HepG2 (cell line): ENCODE measurements at regions not wholly inside any gene's neighbourhood (a gene's known extent, or its start where the extent isn't known, plus 50 kb on each side); places are given as distances from the start of the nearest gene placed in this dataset.

Experiments used
- ATAC-seq: fragments of 200-7000 bp; cut with Tn5 transposase; 3 replicates; pipeline ENCODE4 v1.9.1; 2020; ENCODE audit warnings: mild to moderate bottlenecking, moderate library complexity
- BruUV-seq: library from RNA; stranded (reverse); fragments of 400-500 nt; replicated peaks from 2 replicates; lab custom pipeline; 2021; lab: Mats Ljungman, UMichigan
- CTCF ChIA-PET: fragments of 300-600 bp; formaldehyde crosslinking; extraction: SDS; loops from one replicate; lab custom pipeline; 2021; ENCODE audit warnings: low total read pairs, inconsistent platforms, low intra/inter-chr PET ratio; lab: Yijun Ruan, JAX
- POLR2A ChIA-PET: fragments of 350-600 bp; sonication (Branson Sonifier 250); formaldehyde crosslinking; loops from one replicate; lab custom pipeline; 2020; ENCODE audit warnings: antibody characterized with exemption, inconsistent platforms; lab: Yijun Ruan, JAX
- DNase-seq: peaks from one replicate; pipeline ENCODE4 v3.0.0-alpha.2; 2015; ENCODE audit warnings: low spot score
- FAIRE-seq: peaks from 3 replicates; lab custom pipeline; 2011; peaks lifted over from hg19 to GRCh38; lab: Jason Lieb, UNC
- H2AFZ ChIP-seq: one replicate; pipeline ENCODE4 v1.6.1; 2011; ENCODE audit warnings: low read length, inconsistent platforms
- H3K27ac ChIP-seq: fragments of 300-600 bp; 3 replicates; pipeline ENCODE4 v1.8.0; 2011; ENCODE audit warnings: mixed run types, mild to moderate bottlenecking, mixed read lengths, low read length, inconsistent platforms; ENCODE audit not compliant: insufficient read depth; ENCODE audit errors: extremely low read length
- H3K27me3 ChIP-seq, 2 experiments: fragments of 200-600 bp in 1 of 2; 2 replicates in 1 of 2; 3 replicates in 1 of 2; pipeline versions ENCODE4 v1.6.0 to v1.8.0; 2011; ENCODE audit warnings: low read length in 2 of 2, mild to moderate bottlenecking in 2 of 2, moderate library complexity in 2 of 2, inconsistent platforms in 1 of 2; ENCODE audit not compliant: insufficient read depth in 2 of 2, control insufficient read depth in 1 of 2
- H3K36me3 ChIP-seq, 2 experiments: fragments of 200-600 bp in 1 of 2; replicated peaks in 1 of 2; 2 replicates in 1 of 2; 3 replicates in 1 of 2; pipeline versions ENCODE4 v1.5.1 to v1.8.0; 2011; ENCODE audit warnings: low read length in 2 of 2, inconsistent platforms in 1 of 2; ENCODE audit not compliant: insufficient read depth in 2 of 2, control insufficient read depth in 1 of 2
- H3K4me1 ChIP-seq: 2 replicates; pipeline ENCODE4 v1.5.1; 2012; ENCODE audit warnings: low read length, inconsistent platforms; ENCODE audit not compliant: insufficient read depth
- H3K4me2 ChIP-seq: 2 replicates; pipeline ENCODE4 v1.6.0; 2011; ENCODE audit warnings: low read depth, low read length, inconsistent platforms
- H3K4me3 ChIP-seq, 3 experiments: fragments of 200-600 bp in 1 of 3; sonication (generic), shearing (Covaris generic) in 1 of 3; replicated peaks in 1 of 3; 2 replicates each; pipeline ENCODE4 v1.5.1; 2011 to 2016; ENCODE audit warnings: low read length in 3 of 3, inconsistent platforms in 2 of 3, low read depth in 2 of 3, mild to moderate bottlenecking in 2 of 3, control low read depth in 1 of 3, mixed read lengths in 1 of 3; ENCODE audit not compliant: insufficient read depth in 1 of 3
- H3K79me2 ChIP-seq: one replicate; pipeline ENCODE4 v1.6.1; 2011; ENCODE audit warnings: low read length, inconsistent platforms; ENCODE audit not compliant: insufficient read depth
- H3K9ac ChIP-seq: 2 replicates; pipeline ENCODE4 v1.6.0; 2011; ENCODE audit warnings: mild to moderate bottlenecking, low read depth, low read length, inconsistent platforms; ENCODE audit not compliant: insufficient read depth
- H3K9me3 ChIP-seq: 2 replicates; pipeline ENCODE4 v1.5.1; 2012; ENCODE audit warnings: mild to moderate bottlenecking, low read length
- H4K20me1 ChIP-seq: 2 replicates; pipeline ENCODE4 v1.6.0; 2011; ENCODE audit warnings: inconsistent platforms, mild to moderate bottlenecking, low read length, moderate library complexity; ENCODE audit not compliant: insufficient read depth
- ATF3 ChIP-seq: sonication (generic); formaldehyde crosslinking; IDR thresholded peaks from 2 replicates; pipeline ENCODE4 v1.4.0; 2020; ENCODE audit warnings: missing genetic modification reagents
- ELF3 ChIP-seq: IDR thresholded peaks from 2 replicates; pipeline ENCODE4 v1.6.1; 2016; ENCODE audit warnings: missing genetic modification reagents, missing compliant biosample characterization
- HBP1 ChIP-seq: IDR thresholded peaks from 2 replicates; pipeline ENCODE4 v1.6.1; 2016; ENCODE audit warnings: low read depth, control low read depth
- IRF2 ChIP-seq: IDR thresholded peaks from 2 replicates; pipeline ENCODE4 v1.6.1; 2018; ENCODE audit warnings: missing genetic modification reagents, missing compliant biosample characterization
- KLF13 ChIP-seq: sonication (generic); formaldehyde crosslinking; IDR thresholded peaks from 2 replicates; pipeline ENCODE4 v1.4.0; 2020; ENCODE audit warnings: mild to moderate bottlenecking, missing genetic modification reagents
- MED13 ChIP-seq: sonication (generic); formaldehyde crosslinking; IDR thresholded peaks from 2 replicates; pipeline ENCODE4 v1.5.0; 2020; ENCODE audit warnings: missing genetic modification reagents
- PAWR ChIP-seq: sonication (generic); formaldehyde crosslinking; IDR thresholded peaks from 2 replicates; pipeline ENCODE4 v1.4.0; 2020; ENCODE audit warnings: missing genetic modification reagents, mild to moderate bottlenecking, borderline replicate concordance
- PHF8 ChIP-seq: sonication (generic); formaldehyde crosslinking; IDR thresholded peaks from 2 replicates; pipeline ENCODE4 v1.5.0; 2020; ENCODE audit warnings: missing genetic modification reagents
- POLR2A ChIP-seq, 2 experiments: IDR thresholded peaks; 2 replicates each; pipeline ENCODE4 v1.6.1; 2011; ENCODE audit warnings: low read depth in 2 of 2, low read length in 2 of 2, mild to moderate bottlenecking in 1 of 2, moderate library complexity in 1 of 2; ENCODE audit not compliant: insufficient read depth in 1 of 2
- REL ChIP-seq: sonication (generic); formaldehyde crosslinking; conservative IDR thresholded peaks from 2 replicates; pipeline ENCODE4 v1.8.0; 2022; ENCODE audit warnings: mild to moderate bottlenecking, missing genetic modification reagents, moderate library complexity
- RFX5 ChIP-seq: IDR thresholded peaks from 2 replicates; pipeline ENCODE4 v1.6.1; 2011; ENCODE audit warnings: low read depth, low read length, improper control_type of control experiment
- RFXAP ChIP-seq: sonication (generic); formaldehyde crosslinking; IDR thresholded peaks from 2 replicates; pipeline ENCODE4 v1.4.0; 2020; ENCODE audit warnings: missing genetic modification reagents, borderline replicate concordance
- SIX4 ChIP-seq: sonication (generic); formaldehyde crosslinking; IDR thresholded peaks from 2 replicates; pipeline ENCODE4 v1.4.0; 2020; ENCODE audit warnings: missing genetic modification reagents
- THYN1 ChIP-seq: sonication (generic); formaldehyde crosslinking; IDR thresholded peaks from 2 replicates; pipeline ENCODE4 v1.8.1; 2023; ENCODE audit warnings: low read depth, mild to moderate bottlenecking, moderate library complexity, missing genetic modification reagents, borderline replicate concordance
- ZFAT ChIP-seq: sonication (generic); formaldehyde crosslinking; conservative IDR thresholded peaks from 2 replicates; pipeline ENCODE4 v1.8.1; 2023; ENCODE audit warnings: missing genetic modification reagents, inconsistent platforms
- WGBS: methylation state at CpG from one replicate; pipeline ENCODE4 v1.1.6; 2017; ENCODE audit warnings: low lambda C conversion rate; 5-methylcytosine and 5-hydroxymethylcytosine counted together
- in situ Hi-C: cut with HindIII; loops from 2 replicates; pipeline ENCODE4 v1.10.0; 2017; ENCODE audit warnings: low pct_unique_long_range_greater_than_20kb; ENCODE audit not compliant: extremely low pct_ligation_motif_present
- intact Hi-C: fragments of 100-400 bp; cut with micrococcal nuclease; formaldehyde crosslinking; loops from one replicate; pipeline ENCODE4 v1.10.0; 2022; ENCODE audit not compliant: unreplicated experiment

GRCh38 chr10:4670737-4671136 lies 155.3 kb upstream of the AKR1E2 start:
- H2AFZ ChIP-seq, result no peak overlapping the region
- no peaks in the 10 kb centered on the region for H4K20me1 ChIP-seq
- FAIRE-seq (no peak), ATAC-seq (no peak), DNase-seq (no peak)
- BruUV-seq, result no TSS peak
- in situ Hi-C loops (no loop called here), intact Hi-C loops (no loop called here)
- no peaks in the 10 kb centered on the region for H3K4me1 ChIP-seq
- ChIA-PET POLR2A (no interaction called here), CTCF (no interaction called here)
- H3K79me2 ChIP-seq, result no peaks in the 10 kb centered on the region
- H3K4me3 ChIP-seq, result no peak overlapping the region
- no peak overlapping the region for H3K4me2 ChIP-seq
- H3K27ac ChIP-seq, result no peak overlapping the region
- no peaks in the 10 kb centered on the region for H3K36me3 ChIP-seq
- H3K9me3 ChIP-seq, result no peaks in the 10 kb centered on the region
- peaks cover 0 to 5% of the 10 kb centered on the region in 2 experiments; a peak in 1 of 5 replicates for H3K27me3 ChIP-seq
- H3K9ac ChIP-seq, result no peak overlapping the region
- no peak for TF ChIP-seq MED13 (CRISPR knock-in tag)
- no peak for TF ChIP-seq ZFAT (CRISPR knock-in tag)
- TF ChIP-seq THYN1 (CRISPR knock-in tag), result no peak
- no peak for TF ChIP-seq POLR2A (IDR thresholded peaks at IDR 0.05; ENCODE audit: insufficient read depth in 1 of 2, low read depth in 2 of 2, low read length in 2 of 2)
- no peak for TF ChIP-seq PAWR (CRISPR knock-in tag)
- TF ChIP-seq KLF13 (CRISPR knock-in tag), result no peak
- no peak for TF ChIP-seq IRF2 (CRISPR knock-in tag)
- no peak for TF ChIP-seq PHF8 (CRISPR knock-in tag)
- no peak for TF ChIP-seq RFXAP (CRISPR knock-in tag)

GRCh38 chr10:4669585-4669984 lies 156.4 kb upstream of the AKR1E2 start:
- no peak for TF ChIP-seq SIX4
- TF ChIP-seq RFX5, result no peak
- no peak for TF ChIP-seq REL (CRISPR knock-in tag)
- TF ChIP-seq HBP1, result no peak
- TF ChIP-seq ATF3 (CRISPR knock-in tag), result no peak
- no peak for TF ChIP-seq ELF3 (CRISPR knock-in tag)
- DNase-seq (no peak), ATAC-seq (no peak), FAIRE-seq (no peak)
- Histone ChIP-seq H3K36me3 (no peaks in the 10 kb centered on the region), H3K27ac (no peak overlapping the region), H3K4me3 (no peak overlapping the region), H3K79me2 (no peaks in the 10 kb centered on the region), H2AFZ (no peak overlapping the region), H3K4me1 (no peaks in the 10 kb centered on the region), H3K9me3 (no peaks in the 10 kb centered on the region), H3K27me3 (peaks cover 0 to 5% of the 10 kb centered on the region in 2 experiments; a peak in 1 of 5 replicates), H3K4me2 (no peak overlapping the region), H4K20me1 (no peaks in the 10 kb centered on the region), H3K9ac (no peak overlapping the region)
- in situ Hi-C loops (no loop called here), intact Hi-C loops (no loop called here)
- 21% methylated on average over 2 of the region's 2 CpGs for WGBS
- no TSS peak for BruUV-seq
- ChIA-PET POLR2A (no interaction called here), CTCF (no interaction called here)
